Keratinocyte (primary cell): ENCODE measurements at regions not wholly inside any gene's neighbourhood (a gene's known extent, or its start where the extent isn't known, plus 50 kb on each side); places are given as distances from the start of the nearest gene placed in this dataset.

ENCODE experiments used
- CTCF ChIP-seq, 3 experiments: IDR thresholded peaks in 1 of 3; conservative IDR thresholded peaks in 1 of 3; optimal IDR thresholded peaks in 1 of 3; 2 replicates in 2 of 3; 3 replicates in 1 of 3; pipeline versions ENCODE3 to v1.5.1; 2011; ENCODE audit warnings: low read length in 3 of 3, mild to moderate bottlenecking in 3 of 3, moderate library complexity in 2 of 3, control low read depth in 1 of 3, inconsistent platforms in 1 of 3; ENCODE audit not compliant: insufficient read depth in 2 of 3; ENCODE audit errors: extremely low read depth in 1 of 3
- EZH2 ChIP-seq: IDR thresholded peaks from one replicate; pipeline ENCODE4 v1.6.1; 2012; ENCODE audit warnings: inconsistent platforms, mild to moderate bottlenecking, low read length, moderate library complexity

DNA sequence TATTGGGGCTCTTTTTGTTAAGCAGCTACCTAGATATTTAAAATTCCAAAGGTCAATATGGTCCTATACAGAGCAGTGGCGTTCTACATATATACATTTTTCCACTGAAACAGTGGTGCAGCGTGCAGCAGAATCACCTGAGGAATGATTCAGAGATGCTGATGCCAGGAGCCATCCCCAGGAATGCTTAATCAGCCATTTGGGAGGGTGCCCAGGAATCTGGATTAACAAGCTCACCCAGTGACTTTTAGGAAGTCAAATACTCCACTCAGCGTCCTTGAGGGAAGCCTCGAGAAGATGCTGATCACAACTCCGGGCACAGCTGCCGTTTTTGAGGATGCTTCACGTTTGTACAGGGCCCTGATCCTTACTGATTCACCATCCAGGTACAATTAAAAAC is 82.6 kb upstream of the ARHGEF3 start:
- no peak for TF ChIP-seq CTCF (optimal IDR thresholded peaks at IDR 0.05 in 1 of 3, IDR thresholded peaks at IDR 0.05 in 1 of 3, conservative IDR thresholded peaks at IDR 0.05 in 1 of 3; ENCODE audit: extremely low read depth in 1 of 3, insufficient read depth in 2 of 3, low read length in 3 of 3)
- no peak for TF ChIP-seq EZH2
